Testis (tissue), 2 donors: ENCODE measurements at regions not wholly inside any gene's neighbourhood (a gene's known extent, or its start where the extent isn't known, plus 50 kb on each side); places are given as distances from the start of the nearest gene placed in this dataset.

Experiments used
- DNase-seq: peaks from one replicate; pipeline ENCODE4 v3.0.0-alpha.2; 2019
- H3K27ac ChIP-seq, 2 donors: fragments of 200-600 bp; sonication (generic); one replicate each; pipeline ENCODE4 v1.5.1; 2019
- H3K27me3 ChIP-seq: fragments of 200-600 bp; sonication (generic); one replicate; pipeline ENCODE4 v1.5.1; 2019
- H3K36me3 ChIP-seq: fragments of 200-600 bp; sonication (generic); one replicate; pipeline ENCODE4 v1.5.1; 2017; ENCODE audit warnings: low read depth; ENCODE audit errors: missing control alignments
- H3K4me1 ChIP-seq: fragments of 200-600 bp; sonication (generic); one replicate; pipeline ENCODE4 v1.5.1; 2019
- H3K4me3 ChIP-seq, 2 donors: fragments of 200-600 bp; sonication (generic); one replicate each; pipeline ENCODE4 v1.5.1; 2017 to 2019
- H3K9me3 ChIP-seq: fragments of 200-600 bp; sonication (generic); one replicate; pipeline ENCODE4 v1.5.1; 2017
- CTCF ChIP-seq, 3 experiments: fragments of 450-650 bp in 2 of 3; fragments of 200-600 bp in 1 of 3; sonication (generic) in 1 of 3; IDR thresholded peaks; one replicate each; pipeline ENCODE4 v1.5.1; 2016 to 2019; ENCODE audit warnings: antibody characterized with exemption in 3 of 3, mild to moderate bottlenecking in 2 of 3, moderate library complexity in 1 of 3
- POLR2A ChIP-seq: fragments of 450-650 bp; IDR thresholded peaks from one replicate; pipeline ENCODE4 v1.6.1; 2017; ENCODE audit warnings: antibody characterized with exemption, mild to moderate bottlenecking, moderate library complexity
- WGBS, 2 donors: methylation state at CpG; one replicate each; pipeline ENCODE4 v1.1.5; 2018; 5-methylcytosine and 5-hydroxymethylcytosine counted together
- intact Hi-C: fragments of 100-400 bp; cut with DNase I; formaldehyde crosslinking; loops from one replicate; pipeline ENCODE4 v1.15.1; 2023; ENCODE audit warnings: low total_unique reads

DNA sequence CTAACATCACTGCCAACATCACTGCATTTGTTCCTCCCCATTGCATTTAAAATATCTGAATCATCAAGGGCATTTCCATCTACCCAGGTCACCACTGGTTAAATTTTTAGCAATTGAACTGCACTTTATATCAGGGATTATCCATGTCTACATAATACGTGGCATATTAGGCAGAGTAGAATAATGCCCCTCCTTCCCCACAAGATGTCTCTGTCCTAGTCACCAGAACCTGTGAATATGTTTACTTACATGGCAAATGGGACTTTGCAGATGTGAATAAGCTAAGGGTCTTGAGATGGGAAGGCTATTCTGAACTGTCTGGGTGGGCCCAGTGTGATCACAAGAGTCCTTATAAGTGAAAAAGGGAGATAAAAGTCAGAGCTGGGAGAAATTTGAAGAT lies 181.7 kb upstream of the ARID2 start:
- TF ChIP-seq POLR2A (no peak), CTCF (IDR thresholded peaks at IDR 0.05) (no peak)
- WGBS, 2 donors = 42 to 61% methylated on average over 1 of the region's 1 CpG
- intact Hi-C loops = loop anchor here (10.0 kb wide), 1 partner anchor 197 kb away; no protein-coding TSS in a partner anchor
- H3K36me3 ChIP-seq = no peaks in the 10 kb centered on the region
- no peak overlapping the region for H3K27ac ChIP-seq
- DNase-seq = no peak
- no peaks in the 10 kb centered on the region for H3K4me1 ChIP-seq
- H3K4me3 ChIP-seq = no peak overlapping the region
- H3K9me3 ChIP-seq = no peaks in the 10 kb centered on the region
- H3K27me3 ChIP-seq = no peaks in the 10 kb centered on the region

DNA sequence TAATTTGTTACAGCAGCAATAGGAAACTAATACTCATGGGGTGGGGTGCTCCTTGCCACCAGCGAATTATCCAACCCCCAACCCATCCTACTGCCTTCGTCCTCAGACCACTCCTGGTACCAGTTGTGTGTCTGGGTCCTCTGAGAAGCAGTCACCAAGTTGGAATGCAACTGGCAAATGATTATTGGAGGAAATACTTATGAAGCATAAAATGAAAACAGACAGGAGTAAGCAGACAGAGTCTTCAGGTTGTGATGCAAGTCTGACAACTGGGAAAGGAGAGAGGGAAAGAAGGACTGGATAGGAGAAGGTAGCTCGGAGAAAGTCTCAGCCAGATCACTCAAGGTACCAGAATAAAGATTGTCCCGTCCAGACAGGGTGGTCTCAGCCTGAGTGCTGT lies 181.1 kb upstream of the ARID2 start:
- no peaks in the 10 kb centered on the region for H3K27me3 ChIP-seq
- H3K9me3 ChIP-seq = no peaks in the 10 kb centered on the region
- DNase-seq = no peak
- H3K36me3 ChIP-seq = no peaks in the 10 kb centered on the region
- no peaks in the 10 kb centered on the region for H3K4me1 ChIP-seq
- intact Hi-C loops = loop anchor here (10.0 kb wide), 1 partner anchor 196 kb away; no protein-coding TSS in a partner anchor
- TF ChIP-seq CTCF (IDR thresholded peaks at IDR 0.05) (no peak), POLR2A (no peak)
- no peak overlapping the region for H3K27ac ChIP-seq
- 74 to 78% methylated on average over 4 of the region's 4 CpGs for WGBS, 2 donors
- H3K4me3 ChIP-seq = no peak overlapping the region

DNA sequence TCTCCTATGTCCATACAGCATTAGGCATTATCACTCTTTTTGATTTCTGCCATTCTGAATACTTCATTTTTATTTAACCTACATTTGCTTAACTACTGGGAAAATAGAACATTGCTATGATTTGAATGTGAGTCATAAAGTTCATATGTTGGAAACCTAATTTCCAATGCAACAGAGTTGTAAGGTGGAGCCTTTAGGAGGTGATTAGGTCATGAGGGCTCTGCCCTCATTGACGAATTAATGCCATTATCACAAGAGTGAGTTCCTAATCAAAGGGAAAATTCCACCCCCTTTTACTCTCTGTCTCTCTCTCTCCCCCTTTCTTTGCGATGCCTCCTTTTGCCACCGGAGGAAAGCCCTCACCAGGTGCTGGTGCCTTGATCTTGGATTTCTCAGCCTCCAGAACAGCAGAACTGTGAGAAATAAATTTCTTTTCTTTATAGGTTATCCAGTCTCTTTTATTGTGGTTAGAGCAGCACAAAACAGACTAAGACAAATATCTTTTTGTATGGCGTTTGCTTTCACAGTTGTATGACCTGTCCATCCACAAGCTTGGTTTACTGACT lies 180.1 kb upstream of the ARID2 start:
- Histone ChIP-seq H3K4me1 (no peaks in the 10 kb centered on the region), H3K4me3 (no peak overlapping the region), H3K27ac (no peak overlapping the region), H3K27me3 (no peaks in the 10 kb centered on the region), H3K36me3 (no peaks in the 10 kb centered on the region), H3K9me3 (no peaks in the 10 kb centered on the region)
- no peak for TF ChIP-seq POLR2A
- no peak for TF ChIP-seq CTCF (IDR thresholded peaks at IDR 0.05)
- WGBS, 2 donors = 93% methylated on average over 4 of the region's 4 CpGs
- DNase-seq = no peak
- intact Hi-C loops = loop anchor here (10.0 kb wide), 1 partner anchor 195 kb away; no protein-coding TSS in a partner anchor

GRCh38 chr12:45553204-45553603 lies 176.3 kb upstream of the ARID2 start:
- DNase-seq = no peak
- no peak overlapping the region for H3K4me3 ChIP-seq
- no peak for TF ChIP-seq POLR2A
- H3K36me3 ChIP-seq = no peaks in the 10 kb centered on the region
- no peaks in the 10 kb centered on the region for H3K9me3 ChIP-seq
- H3K27me3 ChIP-seq = no peaks in the 10 kb centered on the region
- H3K27ac ChIP-seq = no peak overlapping the region
- intact Hi-C loops = no loop called here
- 93 to 95% methylated on average over 3 of the region's 3 CpGs for WGBS, 2 donors
- H3K4me1 ChIP-seq = no peaks in the 10 kb centered on the region

DNA sequence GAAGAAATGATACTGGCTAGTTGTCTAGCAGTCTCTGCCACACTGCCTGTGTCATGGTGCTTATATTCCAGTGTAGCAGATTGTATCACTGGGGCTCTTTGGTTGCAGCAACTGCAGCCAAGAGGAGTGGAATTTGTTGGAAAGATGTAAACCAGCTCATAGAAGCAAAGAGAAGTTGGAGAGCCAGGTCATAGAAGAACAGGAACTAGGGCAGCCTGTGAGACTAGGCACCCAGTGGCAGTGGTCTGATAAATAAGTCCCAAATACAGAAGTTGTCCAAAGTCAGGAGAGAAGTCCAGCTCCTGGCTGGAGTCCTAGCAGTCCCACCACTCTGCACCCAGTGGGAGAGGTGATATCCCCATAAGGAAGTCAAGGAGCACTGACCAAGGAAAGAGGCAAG lies 172.5 kb upstream of the ARID2 start:
- no peak for DNase-seq
- intact Hi-C loops = no loop called here
- no peak overlapping the region for H3K4me3 ChIP-seq
- no peaks in the 10 kb centered on the region for H3K27me3 ChIP-seq
- H3K27ac ChIP-seq = no peak overlapping the region
- H3K36me3 ChIP-seq = no peaks in the 10 kb centered on the region
- TF ChIP-seq CTCF (IDR thresholded peaks at IDR 0.05) = no peak
- no peak for TF ChIP-seq POLR2A
- H3K4me1 ChIP-seq = no peaks in the 10 kb centered on the region
- no peaks in the 10 kb centered on the region for H3K9me3 ChIP-seq
